WI38 (cell line): ENCODE measurements at regions not wholly inside any gene's neighbourhood (a gene's known extent, or its start where the extent isn't known, plus 50 kb on each side); places are given as distances from the start of the nearest gene placed in this dataset.

Source experiments
- H3K4me3 ChIP-seq: 2 replicates; pipeline ENCODE4 v1.5.1; 2011; ENCODE audit warnings: low read depth, mild to moderate bottlenecking, control low read depth, low read length
- CTCF ChIP-seq: IDR thresholded peaks from 2 replicates; pipeline ENCODE4 v1.5.1; 2012; ENCODE audit warnings: low read depth, mild to moderate bottlenecking, control low read depth, low read length

- TF ChIP-seq CTCF: no peak
- no peak overlapping the region for H3K4me3 ChIP-seq
These were observed 168.5 kb upstream of the GAS1 start for GRCh38 chr9:87115785-87116184.

- no peak for TF ChIP-seq CTCF
- H3K4me3 ChIP-seq: no peak overlapping the region
These were observed 169.2 kb upstream of the GAS1 start for GRCh38 chr9:87116492-87116891.

GRCh38 chr9:87118594-87118993 lies 171.3 kb upstream of the GAS1 start:
- no peak overlapping the region for H3K4me3 ChIP-seq
- TF ChIP-seq CTCF: no peak

- H3K4me3 ChIP-seq: no peak overlapping the region
These were observed 172.1 kb upstream of the GAS1 start for GRCh38 chr9:87119328-87119881.

GRCh38 chr9:87120610-87121009 lies 173.3 kb upstream of the GAS1 start:
- no peak for TF ChIP-seq CTCF
- no peak overlapping the region for H3K4me3 ChIP-seq

More at GRCh38 chr9:87119328-87119881, 172.1 kb upstream of the GAS1 start:
- no peak for TF ChIP-seq CTCF

GRCh38 chr9:87122947-87123685 lies 175.8 kb upstream of the GAS1 start:
- TF ChIP-seq CTCF: no peak
- H3K4me3 ChIP-seq: no peak overlapping the region

GRCh38 chr9:87123830-87124229 lies 176.5 kb upstream of the GAS1 start:
- TF ChIP-seq CTCF: no peak
- H3K4me3 ChIP-seq: no peak overlapping the region
